ENCODE measurements at regions not wholly inside any gene's neighbourhood (a gene's known extent, or its start where the extent isn't known, plus 50 kb on each side); places are given as distances from the start of the nearest gene placed in this dataset.

DNA sequence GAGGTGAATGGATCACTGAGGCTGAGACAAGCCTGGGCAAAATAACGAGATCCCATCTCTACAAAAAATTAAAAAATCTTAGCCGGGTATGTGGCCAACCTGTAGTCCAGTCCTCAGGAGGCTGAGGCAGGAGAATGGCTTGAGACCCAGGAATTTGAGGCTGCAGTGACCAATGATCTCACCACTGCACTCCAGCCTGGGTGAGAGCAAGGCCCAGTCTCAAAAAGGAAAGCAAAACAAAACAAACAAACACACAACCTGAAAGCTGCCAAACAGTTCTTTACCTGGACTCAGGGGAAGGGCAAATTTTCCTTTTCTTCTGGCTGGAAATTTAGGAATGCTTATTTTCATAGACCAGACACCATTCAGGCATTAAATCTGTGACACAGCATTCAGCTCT, 163.1 kb upstream of the FAT1 start:
- peaks cover 9 to 12% of the 10 kb centered on the region in 2 donors for H3K9me3 Mint-ChIP-seq
- DNase-seq: no peak
- TF ChIP-seq CTCF (IDR thresholded peaks at IDR 0.05): no peak
- Histone ChIP-seq H3K36me3 (ENCODE audit: control insufficient read depth, insufficient read depth, low read length) (no peaks in the 10 kb centered on the region), H3K27ac (ENCODE audit: low read length) (no peak overlapping the region), H3K4me1 (ENCODE audit: control insufficient read depth, insufficient read depth, low read length) (no peaks in the 10 kb centered on the region), H3K9me3 (ENCODE audit: control insufficient read depth, insufficient read depth, low read length) (peaks cover 17% of the 10 kb centered on the region), H3K4me3 (ENCODE audit: low read length) (no peak overlapping the region), H3K27me3 (ENCODE audit: control insufficient read depth, insufficient read depth, low read length) (no peaks in the 10 kb centered on the region)
- no peak overlapping the region for H3K27ac Mint-ChIP-seq
- ATAC-seq: no peak
- intact Hi-C loops (cut with micrococcal nuclease): no loop called here
- H3K4me3 Mint-ChIP-seq: no peak overlapping the region
- H3K27me3 Mint-ChIP-seq (ENCODE audit: low read depth in 2 of 2): no peaks in the 10 kb centered on the region
- no peaks in the 10 kb centered on the region for H3K4me1 Mint-ChIP-seq
- H3K36me3 Mint-ChIP-seq: no peaks in the 10 kb centered on the region
- 79% methylated on average over 2 of the region's 2 CpGs for WGBS (ENCODE audit: insufficient coverage)

DNA sequence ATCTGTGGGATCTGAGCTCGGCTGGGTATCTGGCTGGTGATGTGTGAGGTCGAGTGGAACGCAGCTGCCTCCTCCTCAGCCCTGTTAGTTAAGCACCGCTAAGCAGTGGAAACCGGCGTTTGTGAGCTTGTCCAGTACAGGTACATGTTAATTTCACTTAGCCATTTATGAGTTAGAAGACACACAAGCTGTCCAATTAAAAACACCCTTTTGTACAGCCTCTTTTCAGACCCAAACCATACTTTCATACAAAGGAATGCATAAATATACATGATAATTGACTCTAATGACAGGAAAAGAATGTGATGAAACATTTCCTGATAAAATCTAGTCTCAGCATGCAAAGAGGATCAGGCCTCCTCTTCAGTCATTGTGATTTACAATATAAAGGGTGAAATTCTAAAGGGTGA, 163.6 kb upstream of the FAT1 start:
- Mint-ChIP-seq H3K4me3 (no peak overlapping the region), H3K27me3 (ENCODE audit: low read depth in 2 of 2) (no peaks in the 10 kb centered on the region), H3K9me3 (peaks cover 4 to 10% of the 10 kb centered on the region in 2 donors), H3K27ac (no peak overlapping the region), H3K4me1 (no peaks in the 10 kb centered on the region), H3K36me3 (no peaks in the 10 kb centered on the region)
- 81% methylated on average over 6 of the region's 6 CpGs for WGBS (ENCODE audit: insufficient coverage)
- Histone ChIP-seq H3K4me3 (ENCODE audit: low read length) (no peak overlapping the region), H3K27ac (ENCODE audit: low read length) (no peak overlapping the region), H3K36me3 (ENCODE audit: control insufficient read depth, insufficient read depth, low read length) (no peaks in the 10 kb centered on the region), H3K4me1 (ENCODE audit: control insufficient read depth, insufficient read depth, low read length) (no peaks in the 10 kb centered on the region), H3K9me3 (ENCODE audit: control insufficient read depth, insufficient read depth, low read length) (peaks cover 17% of the 10 kb centered on the region), H3K27me3 (ENCODE audit: control insufficient read depth, insufficient read depth, low read length) (no peaks in the 10 kb centered on the region)
- intact Hi-C loops (cut with micrococcal nuclease): no loop called here
- no peak for ATAC-seq
- no peak for TF ChIP-seq CTCF (IDR thresholded peaks at IDR 0.05)
- no peak for DNase-seq

- Histone ChIP-seq H3K9me3 (ENCODE audit: control insufficient read depth, insufficient read depth, low read length) (peaks cover 17% of the 10 kb centered on the region), H3K27me3 (ENCODE audit: control insufficient read depth, insufficient read depth, low read length) (no peaks in the 10 kb centered on the region), H3K4me3 (ENCODE audit: low read length) (no peak overlapping the region), H3K4me1 (ENCODE audit: control insufficient read depth, insufficient read depth, low read length) (no peaks in the 10 kb centered on the region), H3K27ac (ENCODE audit: low read length) (no peak overlapping the region), H3K36me3 (ENCODE audit: control insufficient read depth, insufficient read depth, low read length) (no peaks in the 10 kb centered on the region)
- no peaks in the 10 kb centered on the region for H3K36me3 Mint-ChIP-seq
- WGBS (ENCODE audit: insufficient coverage): 86% methylated on average over 6 of the region's 6 CpGs
- no peaks in the 10 kb centered on the region for H3K27me3 Mint-ChIP-seq (ENCODE audit: low read depth in 2 of 2)
- H3K4me1 Mint-ChIP-seq: no peaks in the 10 kb centered on the region
- H3K9me3 Mint-ChIP-seq: peaks cover 4 to 10% of the 10 kb centered on the region in 2 donors
- intact Hi-C loops (cut with micrococcal nuclease): no loop called here
- ATAC-seq (no peak), DNase-seq (no peak)
- no peak for TF ChIP-seq CTCF (IDR thresholded peaks at IDR 0.05)
- no peak overlapping the region for H3K27ac Mint-ChIP-seq
- H3K4me3 Mint-ChIP-seq: no peak overlapping the region
Observed at GRCh38 chr4:186887752-186888151, 164.1 kb upstream of the FAT1 start.

DNA sequence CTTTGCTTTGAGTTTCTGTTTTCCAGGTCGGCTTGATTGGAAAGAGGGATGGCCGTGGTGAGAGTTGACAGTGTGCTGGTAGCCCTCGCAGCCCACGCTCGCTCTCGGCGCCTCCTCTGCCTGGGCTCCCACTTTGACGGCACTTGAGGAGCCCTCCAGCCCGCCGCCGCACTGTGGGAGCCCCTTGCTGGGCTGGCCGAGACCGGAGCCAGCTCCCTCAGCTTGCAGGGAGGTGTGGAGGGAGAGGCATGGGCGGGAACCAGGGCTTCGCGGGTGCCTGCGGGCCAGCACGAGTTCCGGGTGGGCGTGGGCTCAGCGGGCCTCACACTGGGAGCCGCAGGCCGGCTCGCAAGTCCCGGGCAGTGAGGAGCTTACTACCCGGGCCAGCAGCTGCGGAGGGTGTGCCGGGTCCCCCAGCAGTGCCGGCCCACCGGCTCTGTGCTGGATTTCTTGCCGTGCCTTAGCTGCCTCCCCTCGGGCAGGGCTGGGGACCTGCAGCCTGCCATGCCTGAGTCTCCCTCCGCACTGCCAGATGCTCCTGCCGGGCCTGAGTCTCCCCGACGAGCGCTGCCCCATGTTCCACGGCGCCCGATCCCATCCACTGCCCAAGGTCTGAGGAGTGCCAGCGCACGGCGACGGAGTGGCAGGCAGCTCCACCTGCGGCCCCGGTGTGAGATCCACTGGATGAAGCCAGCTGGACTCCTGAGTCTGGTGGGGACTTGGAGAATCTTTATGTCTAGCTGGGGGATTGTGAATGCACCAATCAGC, 166.4 kb upstream of the FAT1 start:
- intact Hi-C loops (cut with micrococcal nuclease): no loop called here
- Histone ChIP-seq H3K27me3 (ENCODE audit: control insufficient read depth, insufficient read depth, low read length) (no peaks in the 10 kb centered on the region), H3K27ac (ENCODE audit: low read length) (no peak overlapping the region), H3K4me1 (ENCODE audit: control insufficient read depth, insufficient read depth, low read length) (no peaks in the 10 kb centered on the region), H3K36me3 (ENCODE audit: control insufficient read depth, insufficient read depth, low read length) (no peaks in the 10 kb centered on the region), H3K4me3 (ENCODE audit: low read length) (no peak overlapping the region), H3K9me3 (ENCODE audit: control insufficient read depth, insufficient read depth, low read length) (peaks cover 17% of the 10 kb centered on the region)
- TF ChIP-seq CTCF (IDR thresholded peaks at IDR 0.05): no peak
- ATAC-seq (no peak), DNase-seq (no peak)
- Mint-ChIP-seq H3K36me3 (no peaks in the 10 kb centered on the region), H3K4me1 (no peaks in the 10 kb centered on the region), H3K9me3 (peaks cover 14 to 20% of the 10 kb centered on the region in 2 donors), H3K4me3 (no peak overlapping the region), H3K27ac (no peak overlapping the region), H3K27me3 (ENCODE audit: low read depth in 2 of 2) (no peaks in the 10 kb centered on the region)
- 93% methylated on average over 46 of the region's 46 CpGs for WGBS (ENCODE audit: insufficient coverage)
